ENCODE measurements at regions not wholly inside any gene's neighbourhood (a gene's known extent, or its start where the extent isn't known, plus 50 kb on each side); places are given as distances from the start of the nearest gene placed in this dataset.

DNA sequence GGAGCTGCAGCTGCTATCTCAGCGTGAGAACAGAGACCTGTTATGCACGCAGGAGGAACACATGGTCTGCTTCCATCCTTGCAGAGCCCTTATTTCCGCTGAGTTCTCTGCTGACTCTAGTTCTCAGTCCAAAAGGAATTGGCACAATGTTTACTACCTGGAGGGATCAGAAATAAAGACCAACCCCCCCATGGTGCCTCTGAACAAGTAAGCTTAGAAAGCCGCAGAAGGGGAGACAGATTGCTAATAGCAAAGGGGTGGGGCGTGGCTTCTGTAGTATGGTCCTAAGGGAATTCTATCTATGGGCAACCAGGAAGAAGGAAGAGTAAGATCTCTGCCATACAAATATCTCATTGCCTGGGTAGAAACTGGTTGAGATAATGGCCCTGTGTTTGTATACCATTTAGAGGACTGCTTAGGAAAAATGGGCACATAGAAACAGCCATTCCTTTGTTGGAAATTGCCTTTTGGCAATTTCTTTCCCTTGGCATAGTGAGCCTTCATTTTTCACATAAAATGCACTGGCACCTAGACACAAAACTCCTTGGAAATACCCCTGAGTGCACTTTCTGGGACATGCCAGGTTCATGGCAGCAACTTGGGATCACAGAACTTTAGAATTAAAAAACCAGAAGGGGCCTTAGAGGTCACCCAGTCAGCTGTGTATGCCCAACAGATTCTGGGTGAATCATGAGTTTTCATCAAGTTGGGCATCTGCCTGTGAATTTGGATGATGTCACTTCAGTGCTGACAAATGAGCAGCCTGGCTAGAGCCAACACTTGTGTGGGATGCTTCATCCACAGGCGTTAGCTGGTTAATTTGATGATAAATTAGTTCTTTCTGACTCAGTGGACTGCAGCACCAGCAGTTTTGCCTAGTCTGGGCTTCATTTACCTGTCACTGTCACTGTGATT is 57.4 kb upstream of the STXBP5L start:
- ChIA-PET POLR2A (no interaction called here), CTCF (no interaction called here)
- H3K27me3 ChIP-seq (ENCODE audit: control insufficient read depth, insufficient read depth, low read length), result no peaks in the 10 kb centered on the region
- DNase-seq (ENCODE audit: low read depth), result no peak
- H3K4me3 ChIP-seq (ENCODE audit: low read depth, low read length), result no peak overlapping the region
- H3K36me3 ChIP-seq (ENCODE audit: control insufficient read depth, insufficient read depth, low read length), result no peaks in the 10 kb centered on the region
- TF ChIP-seq, protein P1, sequence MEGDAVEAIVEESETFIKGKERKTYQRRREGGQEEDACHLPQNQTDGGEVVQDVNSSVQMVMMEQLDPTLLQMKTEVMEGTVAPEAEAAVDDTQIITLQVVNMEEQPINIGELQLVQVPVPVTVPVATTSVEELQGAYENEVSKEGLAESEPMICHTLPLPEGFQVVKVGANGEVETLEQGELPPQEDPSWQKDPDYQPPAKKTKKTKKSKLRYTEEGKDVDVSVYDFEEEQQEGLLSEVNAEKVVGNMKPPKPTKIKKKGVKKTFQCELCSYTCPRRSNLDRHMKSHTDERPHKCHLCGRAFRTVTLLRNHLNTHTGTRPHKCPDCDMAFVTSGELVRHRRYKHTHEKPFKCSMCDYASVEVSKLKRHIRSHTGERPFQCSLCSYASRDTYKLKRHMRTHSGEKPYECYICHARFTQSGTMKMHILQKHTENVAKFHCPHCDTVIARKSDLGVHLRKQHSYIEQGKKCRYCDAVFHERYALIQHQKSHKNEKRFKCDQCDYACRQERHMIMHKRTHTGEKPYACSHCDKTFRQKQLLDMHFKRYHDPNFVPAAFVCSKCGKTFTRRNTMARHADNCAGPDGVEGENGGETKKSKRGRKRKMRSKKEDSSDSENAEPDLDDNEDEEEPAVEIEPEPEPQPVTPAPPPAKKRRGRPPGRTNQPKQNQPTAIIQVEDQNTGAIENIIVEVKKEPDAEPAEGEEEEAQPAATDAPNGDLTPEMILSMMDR (IDR thresholded peaks at IDR 0.05; ENCODE audit: insufficient read depth, low read depth, low read length), result no peak

DNA sequence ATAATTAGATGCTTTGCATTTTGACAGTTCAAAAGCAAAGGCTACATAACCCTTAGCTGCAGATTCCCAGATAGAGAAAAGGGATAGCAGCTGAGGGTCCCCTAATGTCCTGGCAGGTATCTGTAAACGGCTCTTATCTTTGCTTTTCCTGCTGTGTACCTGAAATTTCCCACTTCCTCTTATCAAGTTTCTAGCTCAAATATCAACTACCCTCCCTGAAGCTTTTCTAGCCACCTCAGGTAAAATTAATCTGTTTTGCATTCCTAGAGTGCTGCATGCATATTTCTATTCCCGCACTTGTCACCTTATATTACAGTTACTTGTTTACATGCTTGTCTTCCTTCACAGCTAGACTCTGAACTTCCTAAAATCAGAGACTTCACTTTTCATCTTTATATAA is 55.6 kb upstream of the STXBP5L start:
- H3K36me3 ChIP-seq (ENCODE audit: control insufficient read depth, insufficient read depth, low read length), result no peaks in the 10 kb centered on the region
- no peaks in the 10 kb centered on the region for H3K27me3 ChIP-seq (ENCODE audit: control insufficient read depth, insufficient read depth, low read length)
- CTCF ChIA-PET, result no interaction called here
- no peak for DNase-seq (ENCODE audit: low read depth)
- TF ChIP-seq, protein P1 (IDR thresholded peaks at IDR 0.05; ENCODE audit: insufficient read depth, low read depth, low read length), result no peak
- H3K4me3 ChIP-seq (ENCODE audit: low read depth, low read length), result no peak overlapping the region
- POLR2A ChIA-PET, result no interaction called here

DNA sequence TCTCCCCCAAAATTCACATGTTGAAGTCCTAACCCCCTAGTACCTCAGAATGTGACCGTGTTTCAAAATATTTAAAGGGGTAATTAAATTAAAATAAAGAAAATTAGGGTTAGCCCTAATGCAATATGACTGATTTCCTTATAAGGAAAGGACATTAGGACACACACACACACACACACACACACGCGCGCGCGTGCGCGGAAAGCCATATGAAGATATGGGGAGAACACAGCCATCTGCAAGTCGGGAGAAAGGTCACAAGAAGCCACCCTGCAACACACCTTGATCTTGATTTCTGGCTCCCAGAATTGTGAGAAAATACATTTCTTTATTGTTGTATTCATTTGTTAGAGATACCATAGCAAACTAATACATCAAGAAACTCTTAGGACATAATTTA is 54.6 kb upstream of the STXBP5L start:
- no peak for DNase-seq (ENCODE audit: low read depth)
- Histone ChIP-seq H3K4me3 (ENCODE audit: low read depth, low read length) (no peak overlapping the region), H3K36me3 (ENCODE audit: control insufficient read depth, insufficient read depth, low read length) (no peaks in the 10 kb centered on the region), H3K27me3 (ENCODE audit: control insufficient read depth, insufficient read depth, low read length) (no peaks in the 10 kb centered on the region)
- POLR2A ChIA-PET, result no interaction called here
- TF ChIP-seq, protein P1 (IDR thresholded peaks at IDR 0.05; ENCODE audit: insufficient read depth, low read depth, low read length), result no peak
- CTCF ChIA-PET, result no interaction called here

DNA sequence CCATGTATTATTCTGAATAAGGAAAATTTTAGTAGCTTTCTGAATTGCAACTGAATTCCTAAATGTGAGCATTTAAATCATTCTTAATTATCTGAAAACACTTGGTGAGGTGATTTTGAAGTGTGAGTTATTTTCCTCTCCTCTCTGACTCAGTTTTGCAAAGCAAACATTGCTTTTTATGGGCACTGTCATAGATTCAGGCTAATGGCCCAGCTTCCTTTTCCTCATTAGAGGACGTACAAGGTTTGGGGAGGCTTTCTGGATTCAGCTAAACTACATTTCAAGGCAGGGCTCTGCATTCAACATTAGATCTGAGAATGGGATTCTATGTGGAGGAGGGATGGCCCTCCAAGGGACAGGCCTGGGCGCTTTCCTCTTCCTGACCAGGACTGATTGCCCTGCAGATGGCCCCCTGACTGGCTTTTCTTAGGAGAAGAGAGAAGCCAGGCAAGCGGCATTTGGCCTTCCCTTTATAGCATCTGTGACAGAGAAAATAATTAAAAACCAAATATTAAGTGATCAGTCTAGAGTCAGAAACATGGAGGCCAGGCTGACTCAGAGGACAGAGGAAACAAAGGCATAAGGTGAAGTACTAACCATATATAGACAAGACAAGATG is 53.0 kb upstream of the STXBP5L start:
- ChIA-PET POLR2A (no interaction called here), CTCF (interaction anchor here (1.2 kb wide), 1 partner anchor 11 kb away, joined by 3 read pairs; no protein-coding TSS in a partner anchor)
- TF ChIP-seq, protein P1 (IDR thresholded peaks at IDR 0.05; ENCODE audit: insufficient read depth, low read depth, low read length), result no peak
- H3K36me3 ChIP-seq (ENCODE audit: control insufficient read depth, insufficient read depth, low read length), result no peaks in the 10 kb centered on the region
- no peaks in the 10 kb centered on the region for H3K27me3 ChIP-seq (ENCODE audit: control insufficient read depth, insufficient read depth, low read length)
- no peak for DNase-seq (ENCODE audit: low read depth)
- H3K4me3 ChIP-seq (ENCODE audit: low read depth, low read length), result no peak overlapping the region

DNA sequence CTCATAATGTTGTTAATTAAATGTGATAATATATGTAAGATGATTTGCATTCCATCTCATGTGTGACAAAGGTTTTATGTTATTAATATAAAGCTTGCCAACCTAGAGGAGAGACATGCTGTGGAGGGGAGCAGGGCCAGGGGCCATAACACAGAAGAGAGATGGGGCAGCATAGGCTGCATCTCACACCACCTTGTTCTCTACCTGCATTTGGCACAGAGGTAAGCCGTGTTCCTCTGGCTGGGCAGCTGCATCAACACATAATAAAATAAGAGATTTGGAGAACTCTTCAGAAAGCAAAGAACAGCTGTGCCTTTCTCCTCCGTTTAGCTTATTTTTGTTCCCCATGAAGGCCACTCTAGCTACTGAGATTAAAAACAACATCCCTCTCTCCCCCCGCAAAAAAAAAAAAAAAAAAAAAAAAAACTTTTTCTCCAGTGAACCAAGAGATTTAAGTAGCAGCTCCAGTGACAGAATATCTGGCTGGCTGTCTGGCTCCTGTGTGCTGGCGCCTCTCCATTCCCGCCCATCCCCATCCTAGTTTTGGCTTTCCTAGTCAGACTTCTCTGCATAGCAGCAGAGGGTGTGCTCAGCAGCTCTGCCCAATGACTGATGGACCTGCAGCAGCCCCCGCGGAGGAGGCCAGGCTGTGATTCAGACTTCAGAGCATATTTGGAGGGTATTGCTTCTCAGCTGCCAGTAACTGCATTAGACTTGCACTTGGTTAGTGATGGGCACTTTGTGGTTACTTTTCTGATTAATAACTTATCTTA is 52.2 kb upstream of the STXBP5L start:
- DNase-seq (ENCODE audit: low read depth), result peak; percentile 6
- H3K36me3 ChIP-seq (ENCODE audit: control insufficient read depth, insufficient read depth, low read length), result no peaks in the 10 kb centered on the region
- no peaks in the 10 kb centered on the region for H3K27me3 ChIP-seq (ENCODE audit: control insufficient read depth, insufficient read depth, low read length)
- TF ChIP-seq, protein P1 (IDR thresholded peaks at IDR 0.05; ENCODE audit: insufficient read depth, low read depth, low read length), result no peak
- no peak overlapping the region for H3K4me3 ChIP-seq (ENCODE audit: low read depth, low read length)
- CTCF ChIA-PET, result interaction anchor here (1.2 kb wide), 1 partner anchor 10 kb away, joined by 3 read pairs; no protein-coding TSS in a partner anchor
- POLR2A ChIA-PET, result no interaction called here

Data from BJ (cell line).